ENCODE measurements at regions not wholly inside any gene's neighbourhood (a gene's known extent, or its start where the extent isn't known, plus 50 kb on each side); places are given as distances from the start of the nearest gene placed in this dataset.

GRCh38 chr18:77526962-77527361 is 277.3 kb downstream of the GALR1 start:
- Histone ChIP-seq H3K27ac (no peak overlapping the region), H3K4me1 (ENCODE audit: low read depth, poor library complexity, severe bottlenecking) (no peaks in the 10 kb centered on the region), H3K27me3 (ENCODE audit: insufficient read depth, low read depth) (no peaks in the 10 kb centered on the region), H2AFZ (ENCODE audit: low read depth) (no peak overlapping the region), H4K20me1 (ENCODE audit: insufficient read depth) (no peaks in the 10 kb centered on the region), H3K4me3 (IDR thresholded peaks at IDR 0.05; ENCODE audit: insufficient read depth, low read depth, low read length) (no peak overlapping the region), H3K36me3 (ENCODE audit: insufficient read depth) (no peaks in the 10 kb centered on the region), H3K4me2 (no peak overlapping the region), H3K9ac (no peak overlapping the region), H3K79me2 (ENCODE audit: insufficient read depth, low read depth) (no peaks in the 10 kb centered on the region)
- no peak for TF ChIP-seq CTCF (conservative IDR thresholded peaks at IDR 0.05; ENCODE audit: low read depth, low read length)

- Histone ChIP-seq H2AFZ (ENCODE audit: low read depth) (no peak overlapping the region), H3K4me1 (ENCODE audit: low read depth, poor library complexity, severe bottlenecking) (no peaks in the 10 kb centered on the region), H3K9ac (no peak overlapping the region), H3K36me3 (ENCODE audit: insufficient read depth) (no peaks in the 10 kb centered on the region), H3K4me2 (no peak overlapping the region), H3K79me2 (ENCODE audit: insufficient read depth, low read depth) (no peaks in the 10 kb centered on the region), H4K20me1 (ENCODE audit: insufficient read depth) (no peaks in the 10 kb centered on the region), H3K4me3 (IDR thresholded peaks at IDR 0.05; ENCODE audit: insufficient read depth, low read depth, low read length) (no peak overlapping the region), H3K27me3 (ENCODE audit: insufficient read depth, low read depth) (no peaks in the 10 kb centered on the region), H3K27ac (no peak overlapping the region)
- TF ChIP-seq CTCF (conservative IDR thresholded peaks at IDR 0.05; ENCODE audit: low read depth, low read length) = no peak
Observed at GRCh38 chr18:77528872-77529271, 279.2 kb downstream of the GALR1 start.

GRCh38 chr18:77529492-77530176 is 280.0 kb downstream of the GALR1 start:
- TF ChIP-seq CTCF (conservative IDR thresholded peaks at IDR 0.05; ENCODE audit: low read depth, low read length) = no peak
- H3K4me2 ChIP-seq = no peak overlapping the region
- no peaks in the 10 kb centered on the region for H3K27me3 ChIP-seq (ENCODE audit: insufficient read depth, low read depth)
- H2AFZ ChIP-seq (ENCODE audit: low read depth) = no peak overlapping the region
- no peaks in the 10 kb centered on the region for H3K36me3 ChIP-seq (ENCODE audit: insufficient read depth)
- no peaks in the 10 kb centered on the region for H3K4me1 ChIP-seq (ENCODE audit: low read depth, poor library complexity, severe bottlenecking)
- H3K9ac ChIP-seq = no peak overlapping the region
- no peak overlapping the region for H3K27ac ChIP-seq
- H3K79me2 ChIP-seq (ENCODE audit: insufficient read depth, low read depth) = no peaks in the 10 kb centered on the region
- H3K4me3 ChIP-seq (IDR thresholded peaks at IDR 0.05; ENCODE audit: insufficient read depth, low read depth, low read length) = no peak overlapping the region
- no peaks in the 10 kb centered on the region for H4K20me1 ChIP-seq (ENCODE audit: insufficient read depth)

GRCh38 chr18:77530732-77531131 is 281.1 kb downstream of the GALR1 start:
- no peaks in the 10 kb centered on the region for H3K36me3 ChIP-seq (ENCODE audit: insufficient read depth)
- no peaks in the 10 kb centered on the region for H3K27me3 ChIP-seq (ENCODE audit: insufficient read depth, low read depth)
- no peak overlapping the region for H3K4me2 ChIP-seq
- no peak overlapping the region for H3K4me3 ChIP-seq (IDR thresholded peaks at IDR 0.05; ENCODE audit: insufficient read depth, low read depth, low read length)
- H2AFZ ChIP-seq (ENCODE audit: low read depth) = no peak overlapping the region
- no peaks in the 10 kb centered on the region for H4K20me1 ChIP-seq (ENCODE audit: insufficient read depth)
- no peaks in the 10 kb centered on the region for H3K79me2 ChIP-seq (ENCODE audit: insufficient read depth, low read depth)
- no peaks in the 10 kb centered on the region for H3K4me1 ChIP-seq (ENCODE audit: low read depth, poor library complexity, severe bottlenecking)
- no peak overlapping the region for H3K9ac ChIP-seq
- TF ChIP-seq CTCF (conservative IDR thresholded peaks at IDR 0.05; ENCODE audit: low read depth, low read length) = no peak
- no peak overlapping the region for H3K27ac ChIP-seq

Measured in KMS-11 (cell line).